ENCODE measurements at regions not wholly inside any gene's neighbourhood (a gene's known extent, or its start where the extent isn't known, plus 50 kb on each side); places are given as distances from the start of the nearest gene placed in this dataset.

DNA sequence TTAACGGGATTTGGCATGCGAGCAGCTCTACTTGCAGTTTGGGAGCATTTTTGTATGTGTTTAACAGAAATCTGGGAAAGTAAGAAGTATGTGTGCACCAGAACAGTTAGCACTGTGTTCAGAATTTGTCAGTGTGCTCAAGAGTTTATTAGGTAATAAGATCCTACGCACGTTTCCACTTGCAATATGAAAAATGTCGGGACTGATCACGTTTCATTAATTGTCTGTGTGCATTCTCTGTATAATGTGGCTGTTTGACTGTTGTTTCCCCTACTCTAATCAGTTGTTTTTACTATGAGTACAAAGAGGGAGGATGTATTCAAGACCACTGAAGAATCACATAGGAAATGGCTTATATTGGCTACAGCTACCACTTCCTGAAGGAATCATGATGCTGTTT is 349.7 kb upstream of the POU3F2 start:
- ChIA-PET CTCF (no interaction called here), POLR2A (ENCODE audit: low non-redundant PET) (interaction anchor here (0.7 kb wide), 1 partner anchor 187 kb away, joined by 4 read pairs; no protein-coding TSS in a partner anchor)
- H3K4me1 ChIP-seq (ENCODE audit: insufficient read depth, low read length, poor library complexity, severe bottlenecking), result no peaks in the 10 kb centered on the region
- intact Hi-C loops (cut with micrococcal nuclease; ENCODE audit: unreplicated experiment), result no loop called here
- H3K27ac ChIP-seq (ENCODE audit: low read depth, low read length, poor library complexity, severe bottlenecking), result no peak overlapping the region
- BruUV-seq (replicated peaks), result no TSS peak
- no peaks in the 10 kb centered on the region for H3K36me3 ChIP-seq (ENCODE audit: insufficient read depth, low read length, poor library complexity, severe bottlenecking)
- no peaks in the 10 kb centered on the region for H3K27me3 ChIP-seq (replicated peaks; ENCODE audit: insufficient read depth, low read depth, low read length, poor library complexity)
- DNase-seq (ENCODE audit: low spot score), result no peak
- TF ChIP-seq, protein P1, sequence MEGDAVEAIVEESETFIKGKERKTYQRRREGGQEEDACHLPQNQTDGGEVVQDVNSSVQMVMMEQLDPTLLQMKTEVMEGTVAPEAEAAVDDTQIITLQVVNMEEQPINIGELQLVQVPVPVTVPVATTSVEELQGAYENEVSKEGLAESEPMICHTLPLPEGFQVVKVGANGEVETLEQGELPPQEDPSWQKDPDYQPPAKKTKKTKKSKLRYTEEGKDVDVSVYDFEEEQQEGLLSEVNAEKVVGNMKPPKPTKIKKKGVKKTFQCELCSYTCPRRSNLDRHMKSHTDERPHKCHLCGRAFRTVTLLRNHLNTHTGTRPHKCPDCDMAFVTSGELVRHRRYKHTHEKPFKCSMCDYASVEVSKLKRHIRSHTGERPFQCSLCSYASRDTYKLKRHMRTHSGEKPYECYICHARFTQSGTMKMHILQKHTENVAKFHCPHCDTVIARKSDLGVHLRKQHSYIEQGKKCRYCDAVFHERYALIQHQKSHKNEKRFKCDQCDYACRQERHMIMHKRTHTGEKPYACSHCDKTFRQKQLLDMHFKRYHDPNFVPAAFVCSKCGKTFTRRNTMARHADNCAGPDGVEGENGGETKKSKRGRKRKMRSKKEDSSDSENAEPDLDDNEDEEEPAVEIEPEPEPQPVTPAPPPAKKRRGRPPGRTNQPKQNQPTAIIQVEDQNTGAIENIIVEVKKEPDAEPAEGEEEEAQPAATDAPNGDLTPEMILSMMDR (conservative IDR thresholded peaks at IDR 0.05; ENCODE audit: low read depth, low read length), result no peak
- no peak for TF ChIP-seq EZH2 (IDR thresholded peaks at IDR 0.05; ENCODE audit: borderline replicate concordance, low read depth, low read length, poor library complexity, severe bottlenecking)
- H3K4me3 ChIP-seq (ENCODE audit: low read depth, low read length, poor library complexity, severe bottlenecking), result no peak overlapping the region
- no peaks in the 10 kb centered on the region for H3K9me3 ChIP-seq (ENCODE audit: low read depth, low read length, poor library complexity, severe bottlenecking)

DNA sequence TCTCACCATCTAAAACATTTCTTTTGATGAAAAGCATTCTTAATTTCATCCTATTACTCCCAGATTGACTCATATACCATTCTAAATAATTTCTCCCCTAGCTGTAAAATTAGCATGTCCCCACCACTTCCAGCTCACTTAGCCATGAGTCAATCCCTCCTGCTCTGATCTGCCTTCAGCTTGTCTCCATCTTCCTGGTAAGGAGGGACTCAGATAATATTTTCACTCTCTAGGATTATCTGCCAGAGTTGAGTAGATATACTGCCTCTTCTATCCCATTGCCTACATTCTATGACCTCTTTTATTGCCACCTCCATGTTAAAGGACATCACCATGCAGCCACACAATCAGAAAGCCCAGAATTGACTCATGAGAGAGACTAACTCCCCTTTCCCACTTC is 348.8 kb upstream of the POU3F2 start:
- ChIA-PET CTCF (no interaction called here), POLR2A (ENCODE audit: low non-redundant PET) (no interaction called here)
- H3K4me1 ChIP-seq (ENCODE audit: insufficient read depth, low read length, poor library complexity, severe bottlenecking), result no peaks in the 10 kb centered on the region
- no peak for DNase-seq (ENCODE audit: low spot score)
- TF ChIP-seq, protein P1 (conservative IDR thresholded peaks at IDR 0.05; ENCODE audit: low read depth, low read length), result no peak
- TF ChIP-seq EZH2 (IDR thresholded peaks at IDR 0.05; ENCODE audit: borderline replicate concordance, low read depth, low read length, poor library complexity, severe bottlenecking), result no peak
- no peaks in the 10 kb centered on the region for H3K27me3 ChIP-seq (replicated peaks; ENCODE audit: insufficient read depth, low read depth, low read length, poor library complexity)
- BruUV-seq (replicated peaks), result no TSS peak
- H3K27ac ChIP-seq (ENCODE audit: low read depth, low read length, poor library complexity, severe bottlenecking), result no peak overlapping the region
- intact Hi-C loops (cut with micrococcal nuclease; ENCODE audit: unreplicated experiment), result no loop called here
- no peaks in the 10 kb centered on the region for H3K9me3 ChIP-seq (ENCODE audit: low read depth, low read length, poor library complexity, severe bottlenecking)
- no peak overlapping the region for H3K4me3 ChIP-seq (ENCODE audit: low read depth, low read length, poor library complexity, severe bottlenecking)
- no peaks in the 10 kb centered on the region for H3K36me3 ChIP-seq (ENCODE audit: insufficient read depth, low read length, poor library complexity, severe bottlenecking)

DNA sequence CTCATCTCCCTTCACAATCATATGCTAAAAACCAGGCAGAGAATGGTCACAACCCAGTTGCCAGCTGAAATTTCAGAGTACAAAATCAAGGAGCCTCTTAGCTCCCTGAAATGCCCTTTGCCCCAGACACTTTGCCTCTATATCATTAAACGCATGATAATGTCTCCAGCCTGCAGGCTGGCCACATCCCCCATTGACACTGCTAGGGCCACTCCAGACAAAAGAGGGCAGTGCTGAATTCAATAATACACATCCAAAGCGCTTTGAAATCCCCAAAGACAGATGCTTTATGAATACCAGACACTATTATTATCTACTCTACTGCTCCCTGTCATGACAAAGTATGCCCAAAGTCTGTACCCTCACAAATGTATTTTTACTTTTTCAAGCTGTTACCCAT is 348.3 kb upstream of the POU3F2 start:
- intact Hi-C loops (cut with micrococcal nuclease; ENCODE audit: unreplicated experiment), result no loop called here
- Histone ChIP-seq H3K27ac (ENCODE audit: low read depth, low read length, poor library complexity, severe bottlenecking) (no peak overlapping the region), H3K36me3 (ENCODE audit: insufficient read depth, low read length, poor library complexity, severe bottlenecking) (no peaks in the 10 kb centered on the region), H3K4me1 (ENCODE audit: insufficient read depth, low read length, poor library complexity, severe bottlenecking) (no peaks in the 10 kb centered on the region), H3K27me3 (replicated peaks; ENCODE audit: insufficient read depth, low read depth, low read length, poor library complexity) (no peaks in the 10 kb centered on the region), H3K4me3 (ENCODE audit: low read depth, low read length, poor library complexity, severe bottlenecking) (no peak overlapping the region), H3K9me3 (ENCODE audit: low read depth, low read length, poor library complexity, severe bottlenecking) (no peaks in the 10 kb centered on the region)
- TF ChIP-seq, protein P1 (conservative IDR thresholded peaks at IDR 0.05; ENCODE audit: low read depth, low read length), result no peak
- TF ChIP-seq EZH2 (IDR thresholded peaks at IDR 0.05; ENCODE audit: borderline replicate concordance, low read depth, low read length, poor library complexity, severe bottlenecking), result no peak
- POLR2A ChIA-PET (ENCODE audit: low non-redundant PET), result no interaction called here
- CTCF ChIA-PET, result no interaction called here
- DNase-seq (ENCODE audit: low spot score), result no peak
- no TSS peak for BruUV-seq (replicated peaks)
